Activated CD8-positive, alpha-beta memory T cell treated with anti-CD3 and anti-CD28 coated beads for 36 hours (primary cell): ENCODE measurements at regions not wholly inside any gene's neighbourhood (a gene's known extent, or its start where the extent isn't known, plus 50 kb on each side); places are given as distances from the start of the nearest gene placed in this dataset.
"Not testable (repeated sequence)": the region's sequence is repeated elsewhere in the genome, so short reads cannot be mapped to it uniquely, and the experiment has no call there.

Experiments
- CTCF ChIA-PET: fragments of 350-600 bp; sonication (Branson Sonifier 250); formaldehyde crosslinking; loops from one replicate; lab custom pipeline; 2021; ENCODE audit warnings: antibody characterized with exemption; lab: Charles Lee
- POLR2A ChIA-PET: fragments of 350-600 bp; sonication (Branson Sonifier 250); formaldehyde crosslinking; loops from one replicate; lab custom pipeline; 2021; ENCODE audit warnings: antibody characterized with exemption; lab: Charles Lee

DNA sequence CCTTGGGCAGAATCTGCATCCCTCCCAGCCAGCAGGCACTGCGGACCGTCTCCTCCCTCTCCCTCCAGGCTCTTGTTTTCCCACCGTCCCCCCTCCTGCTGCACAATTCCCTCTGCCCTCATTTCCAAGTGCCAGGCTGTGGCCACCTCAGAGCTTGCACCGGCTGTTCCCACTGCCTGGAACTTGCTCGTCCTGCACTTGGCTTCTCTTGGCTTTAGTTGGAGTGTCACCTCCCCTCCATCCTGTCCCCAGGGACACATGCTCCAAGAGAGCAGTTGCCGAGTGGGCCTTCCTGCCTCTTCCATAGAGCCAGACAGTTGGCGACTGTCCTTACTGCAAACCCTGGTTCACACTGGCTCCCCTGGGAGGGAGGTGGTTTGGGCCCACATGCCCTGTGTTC is 87.0 kb upstream of the DRD5 start:
- POLR2A ChIA-PET, CTCF ChIA-PET: not testable (repeated sequence)

DNA sequence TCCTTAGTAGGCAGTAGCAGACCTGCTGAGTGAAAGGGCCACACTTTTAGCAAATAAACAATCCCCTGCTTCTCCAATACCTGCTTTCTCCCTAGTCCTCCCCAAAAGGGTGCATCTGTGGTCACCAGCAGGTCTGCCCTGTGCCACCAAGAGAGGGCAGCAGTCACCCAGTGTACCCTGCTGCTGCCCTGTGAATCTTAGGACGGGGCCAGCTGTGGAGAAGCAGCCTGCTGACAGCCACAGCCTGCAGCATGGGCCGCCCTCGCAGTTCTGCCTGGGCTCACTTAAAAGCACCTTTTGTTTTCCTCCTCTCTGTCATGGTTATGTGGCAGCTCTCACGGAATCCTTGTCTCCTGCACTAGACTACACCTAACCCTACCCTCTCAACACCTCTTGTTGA is 85.4 kb upstream of the DRD5 start:
- CTCF ChIA-PET, POLR2A ChIA-PET: not testable (repeated sequence)

DNA sequence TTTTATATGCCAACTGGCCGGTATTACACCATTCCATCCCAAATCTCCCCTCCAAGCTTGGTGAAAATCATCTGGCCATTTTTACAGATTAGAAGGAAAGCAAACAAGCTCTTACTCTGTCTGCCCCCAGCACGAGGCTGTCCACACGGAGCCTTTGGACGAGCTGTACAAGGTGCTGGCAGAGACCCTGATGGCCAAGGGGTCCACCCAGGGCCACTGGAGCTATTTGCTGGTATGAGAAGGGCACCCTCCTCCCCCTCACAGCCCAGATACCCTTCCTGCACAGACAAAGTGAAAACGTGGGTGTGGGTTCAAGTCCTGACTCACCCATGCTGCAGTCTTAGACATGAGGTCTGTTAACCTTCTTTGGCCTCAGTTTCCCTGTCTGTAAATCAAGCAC is 84.9 kb upstream of the DRD5 start:
- POLR2A ChIA-PET, CTCF ChIA-PET: not testable (repeated sequence)

DNA sequence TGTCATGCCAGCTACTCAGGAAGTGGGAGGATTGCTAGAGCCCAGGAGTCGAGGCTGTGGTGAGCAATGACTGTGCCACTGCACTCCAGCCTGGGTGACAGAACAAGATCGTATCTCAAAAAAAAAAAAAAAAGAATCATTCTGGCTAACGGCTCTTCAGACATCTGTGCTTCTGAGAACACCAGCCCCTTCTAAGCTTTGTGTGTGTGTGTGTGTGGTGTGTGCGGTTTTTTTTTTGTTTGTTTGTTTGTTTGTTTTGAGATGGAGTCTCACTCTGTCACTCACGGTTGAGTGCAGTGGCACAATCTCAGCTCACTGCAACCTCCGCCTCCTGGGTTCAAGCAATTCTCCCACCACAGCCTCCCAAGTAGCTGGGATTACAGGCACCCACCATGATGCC is 79.4 kb upstream of the DRD5 start:
- POLR2A ChIA-PET, CTCF ChIA-PET: not testable (repeated sequence)

DNA sequence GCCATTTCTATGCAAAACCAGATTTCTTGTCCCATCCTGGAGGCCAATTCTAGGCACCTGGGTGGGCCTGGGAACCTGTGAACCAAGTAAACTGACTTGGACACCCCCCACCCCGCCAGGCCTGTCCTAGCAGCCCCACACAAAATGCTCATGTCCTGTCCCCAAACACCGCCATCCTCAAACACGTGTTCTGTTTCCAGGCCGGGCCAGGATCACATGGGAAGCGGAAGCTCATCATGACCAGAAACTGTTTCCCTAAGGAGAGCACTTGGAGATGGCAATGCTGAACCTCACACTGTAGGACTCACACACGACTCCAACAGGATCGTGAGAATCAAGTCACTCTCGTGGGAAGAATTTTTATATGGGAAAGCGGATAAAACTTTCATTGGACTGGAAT is 78.7 kb upstream of the DRD5 start:
- CTCF ChIA-PET = interaction anchor here (1.0 to 1.1 kb wide), 2 partner anchors 296 to 435 kb away, joined by 3 read pairs; no protein-coding TSS in a partner anchor
- POLR2A ChIA-PET = not testable (repeated sequence)

DNA sequence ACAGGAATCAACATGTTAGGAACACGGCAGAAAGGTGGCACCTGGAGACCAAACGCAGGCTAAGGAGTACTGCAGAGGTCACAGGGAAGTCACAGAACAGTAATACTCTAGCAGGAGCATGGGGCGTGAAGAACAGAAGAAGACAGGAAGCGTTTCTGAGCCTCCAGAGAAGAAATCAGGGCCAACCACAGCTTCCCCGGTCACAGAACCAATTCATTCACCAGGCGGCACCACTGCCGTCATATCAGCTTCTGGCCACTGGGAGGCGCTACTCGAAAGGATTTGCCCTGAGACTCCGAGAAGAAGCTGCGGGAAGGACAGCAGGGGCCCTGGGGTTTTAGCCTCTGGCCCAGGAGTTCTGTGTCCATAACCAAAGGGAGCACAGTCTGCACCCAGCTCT is 78.0 kb upstream of the DRD5 start:
- POLR2A ChIA-PET = no interaction called here
- CTCF ChIA-PET = interaction anchor here (0.8 to 1.5 kb wide), 6 partner anchors 12 to 434 kb away, joined by 3 to 6 read pairs (median 4); partner anchors contain the start of gene DRD5

DNA sequence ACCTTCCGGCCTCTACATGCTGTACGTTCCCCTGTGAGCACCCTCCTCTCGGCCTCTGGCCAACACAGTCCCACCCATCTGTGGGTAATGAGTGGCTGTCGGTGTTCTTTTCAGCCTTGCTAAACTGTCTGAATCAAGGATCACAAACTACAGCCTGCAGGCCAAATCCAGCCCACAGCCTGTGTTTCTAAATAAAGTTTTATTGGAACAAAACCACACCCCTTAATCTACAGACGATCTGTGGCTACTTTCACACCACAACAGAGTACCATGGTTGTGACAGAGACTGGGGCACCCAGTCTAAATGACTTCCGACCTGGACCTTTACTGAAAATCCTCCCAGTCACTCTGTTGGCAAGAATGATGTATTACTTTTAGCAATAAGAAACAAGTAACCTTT is 77.3 kb upstream of the DRD5 start:
- CTCF ChIA-PET = interaction anchor here (0.8 to 1.5 kb wide), 5 partner anchors 13 to 434 kb away, joined by 3 to 6 read pairs (median 4); partner anchors contain the start of gene DRD5
- POLR2A ChIA-PET = not testable (repeated sequence)

DNA sequence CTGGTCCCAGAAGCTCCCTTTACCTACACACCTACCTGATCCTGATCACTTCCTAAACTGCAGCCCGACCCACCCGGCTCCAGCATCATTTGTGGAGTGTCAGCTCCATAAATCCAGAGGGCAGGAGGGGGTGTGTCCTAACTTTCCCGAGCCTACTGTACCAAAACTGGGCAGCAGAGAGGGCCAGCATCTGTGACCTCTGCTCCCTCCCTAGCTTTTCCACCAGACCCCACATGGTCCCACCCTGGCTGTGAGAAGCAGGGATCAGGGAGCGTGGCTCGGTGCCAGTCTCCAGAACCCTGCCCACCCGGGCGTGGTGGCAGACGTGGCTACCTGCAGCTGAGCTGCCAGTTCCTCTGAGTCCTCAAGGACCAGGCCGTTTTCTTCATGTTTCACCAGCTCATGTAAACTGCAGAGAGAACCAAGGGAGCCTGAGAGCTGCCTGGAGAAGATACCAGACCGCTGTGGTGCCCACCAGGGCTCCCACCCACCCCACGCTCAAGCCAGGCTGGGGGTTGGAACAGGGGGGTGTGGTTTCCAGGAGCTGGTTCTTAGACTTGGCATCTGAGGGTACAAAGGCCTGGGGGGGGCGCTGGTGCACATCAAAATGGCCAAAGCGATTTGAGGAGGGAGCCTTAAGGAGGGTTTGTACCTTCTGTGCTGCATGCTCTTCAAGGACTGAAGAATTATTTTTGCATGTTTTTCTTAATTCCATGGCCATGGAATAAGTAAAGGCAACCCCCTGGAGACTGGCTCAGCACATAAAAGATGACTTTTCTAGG is 76.7 kb upstream of the DRD5 start:
- POLR2A ChIA-PET = no interaction called here
- CTCF ChIA-PET = interaction anchor here (0.6 to 1.5 kb wide), 4 partner anchors 13 to 1132 kb away, joined by 3 to 4 read pairs (median 3); partner anchors contain the start of gene DRD5

DNA sequence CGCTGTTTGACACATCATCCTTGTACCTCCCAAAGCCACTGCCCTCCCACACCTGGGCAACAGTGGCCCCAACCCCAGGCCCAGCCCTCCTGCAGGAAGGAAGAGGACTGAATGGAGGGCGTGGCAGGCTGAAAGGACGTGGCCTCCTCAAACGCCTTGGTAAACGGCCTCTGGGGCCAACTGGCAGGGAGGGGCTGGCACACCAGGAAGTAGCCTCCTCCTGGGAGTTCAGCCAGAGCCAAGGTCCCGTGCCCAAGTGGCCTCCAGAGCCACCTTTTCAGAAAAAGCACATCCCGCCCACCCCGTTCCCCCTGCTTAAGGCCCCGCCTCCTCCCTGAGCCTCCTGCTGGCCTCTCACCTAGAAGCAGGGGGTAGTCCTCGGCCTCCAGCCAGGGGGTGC is 74.2 kb upstream of the DRD5 start:
- POLR2A ChIA-PET, CTCF ChIA-PET: not testable (repeated sequence)

DNA sequence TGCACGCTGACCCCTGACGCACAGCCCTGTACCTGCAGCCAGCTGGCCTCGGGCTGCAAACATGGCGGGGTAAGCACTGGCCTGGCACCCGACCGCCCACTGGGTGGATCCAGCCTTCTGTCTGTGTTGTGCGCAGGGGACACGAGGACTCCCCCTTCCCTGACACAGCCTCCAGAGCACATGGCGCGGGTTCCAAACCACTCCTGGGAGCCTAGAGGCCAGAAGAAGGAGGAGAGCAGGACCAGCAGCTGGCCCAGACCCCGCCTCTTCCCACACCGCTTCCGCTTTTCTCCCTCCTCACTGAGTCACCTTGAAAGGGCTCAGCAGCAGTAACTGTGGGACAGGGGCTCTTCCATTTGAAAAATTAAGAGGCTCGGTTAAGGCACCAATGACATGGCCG is 73.5 kb upstream of the DRD5 start:
- POLR2A ChIA-PET, CTCF ChIA-PET: not testable (repeated sequence)

DNA sequence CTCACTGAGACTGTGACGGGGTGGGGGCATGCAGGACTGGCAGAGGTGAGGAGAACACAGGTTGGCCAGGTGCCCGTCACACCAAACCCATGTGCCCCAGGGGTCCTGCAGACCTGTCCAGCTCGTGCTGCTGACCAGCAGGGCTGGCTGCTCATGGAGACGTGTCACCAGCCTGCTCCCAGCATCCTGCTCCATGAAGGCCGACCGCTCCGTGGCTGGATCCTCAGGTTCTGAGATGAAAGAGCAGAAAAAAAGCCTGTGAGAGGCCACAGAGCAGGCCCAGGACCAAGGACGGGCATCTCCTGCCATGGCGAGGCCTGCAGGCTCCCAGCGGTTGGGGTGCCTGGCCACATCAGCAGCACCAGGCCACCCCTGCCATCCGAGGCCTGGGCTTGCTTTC is 71.7 kb upstream of the DRD5 start:
- CTCF ChIA-PET = no interaction called here
- POLR2A ChIA-PET = no interaction called here

DNA sequence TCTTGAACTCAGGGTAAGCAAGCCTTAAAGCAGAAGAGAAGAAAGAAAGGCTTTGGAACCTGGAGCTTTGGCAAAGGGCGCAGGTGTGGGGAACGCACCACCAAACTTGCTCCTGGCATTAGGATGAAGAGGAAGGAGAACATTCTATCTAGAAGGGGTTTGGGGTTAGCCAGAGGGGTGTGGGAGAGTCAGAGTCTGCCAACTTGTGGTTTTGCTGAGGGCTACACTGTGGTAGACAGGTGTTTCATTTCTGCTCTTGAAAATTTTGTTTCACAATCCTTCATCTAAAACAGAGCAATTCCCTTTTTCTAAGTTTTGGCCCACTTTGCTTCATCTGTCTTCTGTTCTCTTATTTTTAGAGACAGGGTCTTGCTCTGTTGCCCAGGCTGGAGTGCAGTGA is 66.2 kb upstream of the DRD5 start:
- CTCF ChIA-PET, POLR2A ChIA-PET: not testable (repeated sequence)

DNA sequence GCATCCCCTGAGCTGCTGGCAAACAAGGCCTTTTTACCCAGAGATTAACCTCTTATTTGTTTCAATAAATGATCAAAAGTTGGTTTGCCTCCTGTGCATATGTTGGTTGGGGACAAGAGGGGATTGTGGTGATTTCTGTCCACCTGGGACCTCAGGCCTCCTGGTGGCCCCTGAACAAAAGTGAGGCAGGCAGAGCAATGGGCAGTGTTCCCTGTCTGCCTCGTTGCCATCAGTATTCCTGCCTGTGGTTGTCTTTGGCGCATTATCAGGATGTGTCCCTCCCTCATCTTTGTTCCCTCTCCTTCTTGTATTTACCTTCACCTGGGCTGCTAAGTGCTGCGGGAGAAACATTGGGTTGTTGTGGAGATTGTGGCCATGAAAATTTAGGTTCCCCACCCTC is 65.3 kb upstream of the DRD5 start:
- ChIA-PET CTCF (no interaction called here), POLR2A (no interaction called here)

DNA sequence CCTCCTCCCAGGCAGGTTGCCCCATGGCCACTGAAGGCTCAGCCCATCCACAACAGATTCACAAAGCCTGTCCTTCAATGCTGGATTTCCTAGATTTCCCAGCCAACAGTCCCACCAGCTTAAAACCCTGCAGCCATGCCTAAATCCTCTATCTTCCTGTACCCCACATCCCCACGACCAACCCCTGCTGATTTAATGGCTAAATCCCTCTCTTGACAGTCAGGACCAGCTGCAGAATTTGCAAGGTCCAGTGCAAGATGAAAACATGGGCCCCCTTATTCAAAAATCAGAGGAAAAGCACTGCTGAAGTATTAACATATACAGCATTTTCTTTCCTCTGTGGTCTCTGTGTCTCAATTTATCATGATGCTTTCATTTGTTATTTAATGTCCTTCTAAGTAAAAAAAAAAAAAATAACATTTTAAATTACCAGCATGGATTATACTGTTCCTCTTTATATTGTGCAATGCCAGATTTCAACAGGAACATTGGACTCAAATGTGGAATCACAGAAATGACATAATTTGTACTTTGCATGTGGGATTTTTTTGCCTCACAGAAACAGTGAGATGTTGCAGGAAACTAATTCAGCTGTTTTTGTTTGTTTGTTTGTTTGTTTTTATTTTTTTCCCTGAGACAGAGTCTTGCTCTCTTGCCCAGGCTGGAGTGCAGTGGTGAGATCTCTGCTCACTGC is 63.0 kb upstream of the DRD5 start:
- CTCF ChIA-PET, POLR2A ChIA-PET: not testable (repeated sequence)

DNA sequence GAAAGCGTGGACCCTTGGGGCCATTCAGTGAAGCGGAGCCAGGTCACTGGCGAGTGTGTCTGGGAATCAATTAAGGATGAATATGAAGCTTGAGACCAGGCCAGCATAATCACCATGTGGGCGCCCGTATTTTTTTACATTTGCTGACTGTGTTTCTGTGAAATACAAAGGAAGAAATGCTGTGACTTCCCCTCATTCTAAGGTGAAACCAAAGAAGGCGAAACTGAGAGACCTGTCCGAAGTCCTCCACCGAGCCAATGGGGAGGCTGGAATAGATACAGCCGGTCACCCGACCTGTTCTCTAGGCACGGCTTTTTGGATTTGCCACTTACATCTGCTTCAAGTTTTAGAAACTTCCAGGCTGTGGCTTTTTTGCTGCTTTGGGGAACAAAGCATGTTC is 59.3 kb upstream of the DRD5 start:
- POLR2A ChIA-PET, CTCF ChIA-PET: not testable (repeated sequence)
